ENCODE measurements at regions not wholly inside any gene's neighbourhood (a gene's known extent, or its start where the extent isn't known, plus 50 kb on each side); places are given as distances from the start of the nearest gene placed in this dataset.

DNA sequence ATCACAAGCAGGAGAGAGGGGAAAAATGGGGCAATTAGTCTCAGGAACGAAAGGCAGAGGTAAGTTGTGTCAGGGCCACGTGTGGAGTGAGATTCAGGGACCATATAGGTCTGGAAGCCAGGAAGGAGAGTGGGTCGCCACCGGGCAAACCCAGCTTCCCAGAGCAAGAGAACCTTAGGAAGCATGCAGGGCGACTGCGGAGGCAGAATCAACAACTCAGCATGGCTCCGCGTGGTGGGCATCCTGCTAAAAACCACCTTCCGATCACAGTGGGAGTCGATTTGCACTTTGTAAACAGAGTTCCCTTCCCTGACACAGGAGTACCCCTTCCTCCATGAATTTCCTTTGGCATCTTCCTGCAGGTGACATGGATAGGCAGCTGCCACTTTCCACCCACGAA lies 114.6 kb downstream of the TTC32 start:
- Histone ChIP-seq H3K36me3 (ENCODE audit: control insufficient read depth in 2 of 2, insufficient read depth in 2 of 2, low read length in 1 of 2) (no peaks in the 10 kb centered on the region), H3K4me3 (no peak overlapping the region), H3K27ac (ENCODE audit: control insufficient read depth, insufficient read depth) (no peak overlapping the region), H4K20me1 (ENCODE audit: control insufficient read depth, insufficient read depth) (no peaks in the 10 kb centered on the region; the same call in 1 of the 2 replicates), H3K27me3 (replicated peaks in 1 of 2; ENCODE audit: control insufficient read depth in 2 of 2, insufficient read depth in 2 of 2, low read length in 1 of 2) (peaks cover 0 to 3% of the 10 kb centered on the region in 2 experiments; a peak in 2 of 4 replicates), H3K79me2 (ENCODE audit: control insufficient read depth, insufficient read depth, low read length) (no peaks in the 10 kb centered on the region), H3K9me3 (replicated peaks; ENCODE audit: control insufficient read depth, insufficient read depth, low read length) (no peaks in the 10 kb centered on the region; the same call in 2 of the 3 replicates), H3K4me1 (ENCODE audit: control insufficient read depth, insufficient read depth, low read length) (no peaks in the 10 kb centered on the region; the same call in 1 of the 2 replicates), H3K4me2 (ENCODE audit: control insufficient read depth, insufficient read depth) (no peak overlapping the region), H2AFZ (ENCODE audit: control insufficient read depth, low read depth, low read length) (no peak overlapping the region), H3K9ac (ENCODE audit: control insufficient read depth, insufficient read depth, low read length) (no peak overlapping the region)
- ATAC-seq (no peak), FAIRE-seq (no peak), DNase-seq (ENCODE audit: low read depth, low spot score) (no peak)
- CTCF ChIA-PET: no interaction called here
- SMC1A ChIA-PET (ENCODE audit: uncharacterized antibody, unreplicated experiment): interaction anchor here (0.6 kb wide), 1 partner anchor 116 kb away, joined by 3 read pairs; no protein-coding TSS in a partner anchor
- RAD21 ChIA-PET (ENCODE audit: unreplicated experiment): no interaction called here
- WGBS (ENCODE audit: insufficient coverage, insufficient replicate concordance, low lambda C conversion rate, missing lambda C conversion rate): 56% methylated on average over 11 of the region's 11 CpGs
- BruUV-seq (replicated peaks): no TSS peak
- POLR2A ChIA-PET: no interaction called here
- TF ChIP-seq FOS (IDR thresholded peaks at IDR 0.05; ENCODE audit: borderline replicate concordance, extremely low read depth, insufficient read length) (no peak), CREB1 (IDR thresholded peaks at IDR 0.05; ENCODE audit: low read depth) (no peak), RAD51 (IDR thresholded peaks at IDR 0.05) (no peak), BMI1 (IDR thresholded peaks at IDR 0.05; ENCODE audit: borderline replicate concordance) (no peak), MYB (IDR thresholded peaks at IDR 0.05; ENCODE audit: borderline replicate concordance, low read depth, low read length) (no peak), ETV6 (conservative IDR thresholded peaks at IDR 0.05 in 1 of 2, IDR thresholded peaks at IDR 0.05 in 1 of 2; ENCODE audit: borderline replicate concordance in 1 of 2, low read depth in 1 of 2) (no peak), DPF2 (IDR thresholded peaks at IDR 0.05) (no peak), SIN3A (IDR thresholded peaks at IDR 0.05; ENCODE audit: low read depth, low read length) (no peak), NFXL1 (IDR thresholded peaks at IDR 0.05; ENCODE audit: borderline replicate concordance) (no peak), NFIC (IDR thresholded peaks at IDR 0.05; ENCODE audit: low read depth, low read length) (no peak), BRCA1 (IDR thresholded peaks at IDR 0.05; ENCODE audit: low read depth, low read length) (no peak), MXI1 (IDR thresholded peaks at IDR 0.05; ENCODE audit: low read depth, low read length) (no peak), SMAD5 (IDR thresholded peaks at IDR 0.05; ENCODE audit: low read depth) (no peak)
- TF ChIP-seq, protein P1, sequence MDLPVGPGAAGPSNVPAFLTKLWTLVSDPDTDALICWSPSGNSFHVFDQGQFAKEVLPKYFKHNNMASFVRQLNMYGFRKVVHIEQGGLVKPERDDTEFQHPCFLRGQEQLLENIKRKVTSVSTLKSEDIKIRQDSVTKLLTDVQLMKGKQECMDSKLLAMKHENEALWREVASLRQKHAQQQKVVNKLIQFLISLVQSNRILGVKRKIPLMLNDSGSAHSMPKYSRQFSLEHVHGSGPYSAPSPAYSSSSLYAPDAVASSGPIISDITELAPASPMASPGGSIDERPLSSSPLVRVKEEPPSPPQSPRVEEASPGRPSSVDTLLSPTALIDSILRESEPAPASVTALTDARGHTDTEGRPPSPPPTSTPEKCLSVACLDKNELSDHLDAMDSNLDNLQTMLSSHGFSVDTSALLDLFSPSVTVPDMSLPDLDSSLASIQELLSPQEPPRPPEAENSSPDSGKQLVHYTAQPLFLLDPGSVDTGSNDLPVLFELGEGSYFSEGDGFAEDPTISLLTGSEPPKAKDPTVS (IDR thresholded peaks at IDR 0.05; ENCODE audit: low read depth, low read length): no peak
- TF ChIP-seq, protein P2, sequence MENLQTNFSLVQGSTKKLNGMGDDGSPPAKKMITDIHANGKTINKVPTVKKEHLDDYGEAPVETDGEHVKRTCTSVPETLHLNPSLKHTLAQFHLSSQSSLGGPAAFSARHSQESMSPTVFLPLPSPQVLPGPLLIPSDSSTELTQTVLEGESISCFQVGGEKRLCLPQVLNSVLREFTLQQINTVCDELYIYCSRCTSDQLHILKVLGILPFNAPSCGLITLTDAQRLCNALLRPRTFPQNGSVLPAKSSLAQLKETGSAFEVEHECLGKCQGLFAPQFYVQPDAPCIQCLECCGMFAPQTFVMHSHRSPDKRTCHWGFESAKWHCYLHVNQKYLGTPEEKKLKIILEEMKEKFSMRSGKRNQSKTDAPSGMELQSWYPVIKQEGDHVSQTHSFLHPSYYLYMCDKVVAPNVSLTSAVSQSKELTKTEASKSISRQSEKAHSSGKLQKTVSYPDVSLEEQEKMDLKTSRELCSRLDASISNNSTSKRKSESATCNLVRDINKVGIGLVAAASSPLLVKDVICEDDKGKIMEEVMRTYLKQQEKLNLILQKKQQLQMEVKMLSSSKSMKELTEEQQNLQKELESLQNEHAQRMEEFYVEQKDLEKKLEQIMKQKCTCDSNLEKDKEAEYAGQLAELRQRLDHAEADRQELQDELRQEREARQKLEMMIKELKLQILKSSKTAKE (IDR thresholded peaks at IDR 0.05; ENCODE audit: low read depth, poor library complexity, severe bottlenecking): no peak
- in situ Hi-C loops (cut with MboI): no loop called here
- intact Hi-C loops (cut with micrococcal nuclease; ENCODE audit: unreplicated experiment): no loop called here

All from GM12878 (cell line).